ENCODE measurements at regions not wholly inside any gene's neighbourhood (a gene's known extent, or its start where the extent isn't known, plus 50 kb on each side); places are given as distances from the start of the nearest gene placed in this dataset.
"Not testable (repeated sequence)": the region's sequence is repeated elsewhere in the genome, so short reads cannot be mapped to it uniquely, and the experiment has no call there.

- not testable (repeated sequence) for DNase-seq
Measured at GRCh38 chr7:32645255-32645654, 150.0 kb downstream of the AVL9 start.

- DNase-seq = no peak
Measured at GRCh38 chr7:32643194-32643593, 147.9 kb downstream of the AVL9 start.

- DNase-seq = no peak
Measured at GRCh38 chr7:32639122-32639521, 143.8 kb downstream of the AVL9 start.

- DNase-seq = not testable (repeated sequence)
Measured at GRCh38 chr7:32638479-32639121, 143.3 kb downstream of the AVL9 start.
